Loucy (cell line): ENCODE measurements at regions not wholly inside any gene's neighbourhood (a gene's known extent, or its start where the extent isn't known, plus 50 kb on each side); places are given as distances from the start of the nearest gene placed in this dataset.

ENCODE experiments used
- H2AFZ ChIP-seq: fragments of 200-600 bp; sonication (generic); 2 replicates; pipeline ENCODE4 v1.6.0; 2016; ENCODE audit warnings: antibody characterized with exemption, mild to moderate bottlenecking, low read length, moderate library complexity
- H3F3A ChIP-seq: fragments of 200-600 bp; 2 replicates; pipeline ENCODE4 v1.6.0; 2016; ENCODE audit warnings: antibody characterized with exemption, low read depth, mild to moderate bottlenecking
- H3K27me3 ChIP-seq: fragments of 200-600 bp; sonication (generic); 2 replicates; pipeline ENCODE4 v1.6.1; 2014; ENCODE audit warnings: low read length, mild to moderate bottlenecking; ENCODE audit not compliant: insufficient read depth, poor library complexity, severe bottlenecking
- H3K36me3 ChIP-seq: fragments of 200-600 bp; sonication (generic); 2 replicates; pipeline ENCODE4 v1.6.1; 2016; ENCODE audit warnings: low read length; ENCODE audit not compliant: insufficient read depth
- H3K4me1 ChIP-seq: fragments of 200-600 bp; sonication (generic); 2 replicates; pipeline ENCODE4 v1.5.1; 2014; ENCODE audit warnings: low read length, mild to moderate bottlenecking; ENCODE audit not compliant: insufficient read depth, poor library complexity, severe bottlenecking
- H3K4me2 ChIP-seq: fragments of 200-600 bp; sonication (generic); 2 replicates; pipeline ENCODE4 v1.6.0; 2014; ENCODE audit warnings: antibody characterized with exemption, low read length, low read depth, mild to moderate bottlenecking; ENCODE audit not compliant: poor library complexity, severe bottlenecking
- H3K4me3 ChIP-seq: fragments of 200-600 bp; sonication (generic); 2 replicates; pipeline ENCODE4 v1.5.1; 2014; ENCODE audit warnings: low read length, mild to moderate bottlenecking, mixed read lengths; ENCODE audit not compliant: poor library complexity, severe bottlenecking
- H3K79me2 ChIP-seq: fragments of 200-600 bp; sonication (generic); 2 replicates; pipeline ENCODE4 v1.6.1; 2014; ENCODE audit warnings: low read length; ENCODE audit not compliant: insufficient read depth
- H3K9ac ChIP-seq: fragments of 200-600 bp; sonication (generic); 2 replicates; pipeline ENCODE4 v1.6.0; 2014; ENCODE audit warnings: mild to moderate bottlenecking, low read depth, low read length, moderate library complexity; ENCODE audit not compliant: poor library complexity, severe bottlenecking
- H3K9me2 ChIP-seq: fragments of 200-600 bp; sonication (generic); replicated peaks from 2 replicates; pipeline ENCODE4 v1.6.1; 2016; ENCODE audit warnings: low read depth, low read length, mixed read lengths
- H3K9me3 ChIP-seq: fragments of 200-600 bp; sonication (generic); 2 replicates; pipeline ENCODE4 v1.6.1; 2014; ENCODE audit warnings: mild to moderate bottlenecking, antibody characterized with exemption, low read length, low read depth; ENCODE audit not compliant: insufficient read depth
- H4K20me1 ChIP-seq: fragments of 200-600 bp; sonication (generic); 2 replicates; pipeline ENCODE4 v1.6.0; 2014; ENCODE audit warnings: antibody characterized with exemption, low read length, mild to moderate bottlenecking; ENCODE audit not compliant: insufficient read depth, poor library complexity, severe bottlenecking
- CTCF ChIP-seq: fragments of 200-600 bp; sonication (generic); conservative IDR thresholded peaks from 2 replicates; pipeline ENCODE4 v1.5.1; 2014; ENCODE audit warnings: mild to moderate bottlenecking, antibody characterized with exemption, low read length
- EZH2phosphoT487 ChIP-seq: fragments of 200-600 bp; IDR thresholded peaks from 2 replicates; pipeline ENCODE4 v1.6.1; 2018; ENCODE audit warnings: antibody characterized with exemption, mild to moderate bottlenecking, moderate library complexity, borderline replicate concordance

GRCh38 chr16:13322336-13322735 is 420.9 kb downstream of the SHISA9 start:
- Histone ChIP-seq H3K9ac (no peak overlapping the region), H3K9me3 (no peaks in the 10 kb centered on the region), H2AFZ (no peak overlapping the region), H3K9me2 (no peaks in the 10 kb centered on the region), H3K4me3 (no peak overlapping the region), H3F3A (no peaks in the 10 kb centered on the region), H3K27me3 (no peaks in the 10 kb centered on the region), H4K20me1 (no peaks in the 10 kb centered on the region), H3K4me1 (no peaks in the 10 kb centered on the region), H3K4me2 (no peak overlapping the region), H3K79me2 (no peaks in the 10 kb centered on the region), H3K36me3 (no peaks in the 10 kb centered on the region)
- TF ChIP-seq CTCF: no peak
- no peak for TF ChIP-seq EZH2phosphoT487

- H3K9ac ChIP-seq: no peak overlapping the region
- H3K27me3 ChIP-seq: no peaks in the 10 kb centered on the region
- H3K9me2 ChIP-seq: no peaks in the 10 kb centered on the region
- no peak overlapping the region for H3K4me3 ChIP-seq
- H2AFZ ChIP-seq: no peak overlapping the region
- no peak overlapping the region for H3K4me2 ChIP-seq
- TF ChIP-seq CTCF (no peak), EZH2phosphoT487 (no peak)
- H3F3A ChIP-seq: no peaks in the 10 kb centered on the region
- no peaks in the 10 kb centered on the region for H3K4me1 ChIP-seq
- no peaks in the 10 kb centered on the region for H3K36me3 ChIP-seq
- H4K20me1 ChIP-seq: no peaks in the 10 kb centered on the region
- no peaks in the 10 kb centered on the region for H3K79me2 ChIP-seq
- no peaks in the 10 kb centered on the region for H3K9me3 ChIP-seq
These were observed 423.5 kb downstream of the SHISA9 start for GRCh38 chr16:13324851-13325250.

GRCh38 chr16:13325396-13325795 is 424.0 kb downstream of the SHISA9 start:
- H3K9me3 ChIP-seq: no peaks in the 10 kb centered on the region
- TF ChIP-seq EZH2phosphoT487 (no peak), CTCF (no peak)
- no peaks in the 10 kb centered on the region for H3K27me3 ChIP-seq
- H4K20me1 ChIP-seq: no peaks in the 10 kb centered on the region
- H3K4me2 ChIP-seq: no peak overlapping the region
- no peaks in the 10 kb centered on the region for H3K4me1 ChIP-seq
- H3F3A ChIP-seq: no peaks in the 10 kb centered on the region
- H3K9ac ChIP-seq: no peak overlapping the region
- no peak overlapping the region for H2AFZ ChIP-seq
- H3K9me2 ChIP-seq: no peaks in the 10 kb centered on the region
- no peak overlapping the region for H3K4me3 ChIP-seq
- H3K36me3 ChIP-seq: no peaks in the 10 kb centered on the region
- no peaks in the 10 kb centered on the region for H3K79me2 ChIP-seq
